ENCODE measurements at regions not wholly inside any gene's neighbourhood (a gene's known extent, or its start where the extent isn't known, plus 50 kb on each side); places are given as distances from the start of the nearest gene placed in this dataset.
"Not testable (repeated sequence)": the region's sequence is repeated elsewhere in the genome, so short reads cannot be mapped to it uniquely, and the experiment has no call there.

DNA sequence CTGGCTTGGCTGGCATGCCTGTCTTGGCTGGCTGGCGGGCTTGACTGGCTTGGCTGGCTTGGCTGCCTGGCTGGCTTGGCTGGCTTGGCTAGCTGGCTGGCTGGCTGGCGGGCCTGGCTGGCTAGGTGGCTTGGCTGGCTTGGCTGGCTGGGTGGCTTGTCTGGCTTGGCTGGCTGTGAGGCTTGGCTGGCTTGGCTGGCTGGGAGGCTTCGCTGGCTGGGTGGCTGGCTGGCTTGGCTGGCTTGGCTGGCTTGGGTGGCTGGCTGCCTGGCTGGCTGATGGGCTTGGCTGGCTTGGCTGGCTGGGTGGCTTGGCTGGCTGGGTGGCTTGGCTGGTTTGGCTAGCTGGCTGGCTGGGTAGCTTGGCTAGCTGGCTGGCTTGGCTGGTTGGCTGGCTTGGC lies 2827.9 kb downstream of the RPIA start:
- TF ChIP-seq ZNF600 (tag by site-specific recombination; IDR thresholded peaks at IDR 0.05); ZNF488 (tag by site-specific recombination; IDR thresholded peaks at IDR 0.05); ZFP3 (tag by site-specific recombination; IDR thresholded peaks at IDR 0.05; ENCODE audit: low read depth); ZNF114 (tag by site-specific recombination; IDR thresholded peaks at IDR 0.05); ZNF138 (tag by site-specific recombination; IDR thresholded peaks at IDR 0.05; ENCODE audit: borderline replicate concordance); ZBTB17 (tag by site-specific recombination; IDR thresholded peaks at IDR 0.05); ZNF548 (tag by site-specific recombination; IDR thresholded peaks at IDR 0.05): not testable (repeated sequence)
- TF ChIP-seq, protein P1, sequence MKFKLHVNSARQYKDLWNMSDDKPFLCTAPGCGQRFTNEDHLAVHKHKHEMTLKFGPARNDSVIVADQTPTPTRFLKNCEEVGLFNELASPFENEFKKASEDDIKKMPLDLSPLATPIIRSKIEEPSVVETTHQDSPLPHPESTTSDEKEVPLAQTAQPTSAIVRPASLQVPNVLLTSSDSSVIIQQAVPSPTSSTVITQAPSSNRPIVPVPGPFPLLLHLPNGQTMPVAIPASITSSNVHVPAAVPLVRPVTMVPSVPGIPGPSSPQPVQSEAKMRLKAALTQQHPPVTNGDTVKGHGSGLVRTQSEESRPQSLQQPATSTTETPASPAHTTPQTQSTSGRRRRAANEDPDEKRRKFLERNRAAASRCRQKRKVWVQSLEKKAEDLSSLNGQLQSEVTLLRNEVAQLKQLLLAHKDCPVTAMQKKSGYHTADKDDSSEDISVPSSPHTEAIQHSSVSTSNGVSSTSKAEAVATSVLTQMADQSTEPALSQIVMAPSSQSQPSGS (tag by site-specific recombination; IDR thresholded peaks at IDR 0.05; ENCODE audit: low read depth), result not testable (repeated sequence)
